DND-41 (cell line): ENCODE measurements at regions not wholly inside any gene's neighbourhood (a gene's known extent, or its start where the extent isn't known, plus 50 kb on each side); places are given as distances from the start of the nearest gene placed in this dataset.

Source experiments
- ATAC-seq: fragments of 200-7000 bp; cut with Tn5 transposase; 3 replicates; pipeline ENCODE4 v1.9.1; 2021; ENCODE audit warnings: low read depth; ENCODE audit not compliant: insufficient read depth
- DNase-seq: peaks from one replicate; pipeline ENCODE4 v3.0.0-alpha.2; 2020
- H2AFZ ChIP-seq: 2 replicates; pipeline ENCODE4 v1.6.0; 2012; ENCODE audit warnings: low read depth, low read length
- H3K27ac ChIP-seq: 2 replicates; pipeline ENCODE4 v1.5.1; 2012; ENCODE audit warnings: low read length, inconsistent platforms
- H3K27me3 ChIP-seq: fragments of 200-600 bp; sonication (generic); 2 replicates; pipeline ENCODE4 v1.6.0; 2012; ENCODE audit warnings: low read length, mild to moderate bottlenecking, inconsistent platforms; ENCODE audit not compliant: insufficient read depth, poor library complexity
- H3K36me3 ChIP-seq: 2 replicates; pipeline ENCODE4 v1.5.1; 2012; ENCODE audit warnings: low read length, inconsistent platforms; ENCODE audit not compliant: insufficient read depth
- H3K4me1 ChIP-seq: 2 replicates; pipeline ENCODE4 v1.5.1; 2012; ENCODE audit warnings: mild to moderate bottlenecking, low read length; ENCODE audit not compliant: insufficient read depth
- H3K4me2 ChIP-seq: 2 replicates; pipeline ENCODE4 v1.6.0; 2012; ENCODE audit warnings: mild to moderate bottlenecking, moderate library complexity, low read length, inconsistent platforms; ENCODE audit not compliant: insufficient read depth
- H3K4me3 ChIP-seq, 2 experiments: fragments of 200-600 bp in 1 of 2; shearing (Covaris generic) in 1 of 2; 2 replicates each; pipeline ENCODE4 v1.5.1; 2012 to 2016; ENCODE audit warnings: inconsistent platforms in 2 of 2, low read length in 2 of 2, mild to moderate bottlenecking in 2 of 2, low read depth in 1 of 2, moderate library complexity in 1 of 2
- H3K79me2 ChIP-seq: 2 replicates; pipeline ENCODE4 v1.6.0; 2012; ENCODE audit warnings: low read length, inconsistent platforms; ENCODE audit not compliant: insufficient read depth
- H3K9ac ChIP-seq: 2 replicates; pipeline ENCODE4 v1.6.0; 2012; ENCODE audit warnings: low read depth, mild to moderate bottlenecking, inconsistent platforms, low read length, moderate library complexity
- H3K9me3 ChIP-seq: 2 replicates; pipeline ENCODE4 v1.5.1; 2012; ENCODE audit warnings: low read length, moderate library complexity, mild to moderate bottlenecking, inconsistent platforms; ENCODE audit not compliant: insufficient read depth, severe bottlenecking
- H4K20me1 ChIP-seq: 2 replicates; pipeline ENCODE4 v1.6.0; 2012; ENCODE audit warnings: low read length; ENCODE audit not compliant: insufficient read depth
- CTCF ChIP-seq: IDR thresholded peaks from 2 replicates; pipeline ENCODE4 v1.5.1; 2012; ENCODE audit warnings: borderline replicate concordance, low read length, moderate library complexity, mild to moderate bottlenecking; ENCODE audit not compliant: poor library complexity, severe bottlenecking; ENCODE audit errors: extremely low read depth
- EZH2 ChIP-seq: IDR thresholded peaks from 3 replicates; pipeline ENCODE4 v1.6.1; 2012; ENCODE audit warnings: borderline replicate concordance, low read depth, mild to moderate bottlenecking, moderate library complexity, low read length, inconsistent platforms; ENCODE audit not compliant: severe bottlenecking

- no peaks in the 10 kb centered on the region for H3K9me3 ChIP-seq
- no peak overlapping the region for H2AFZ ChIP-seq
- no peak for ATAC-seq
- H3K27me3 ChIP-seq = no peaks in the 10 kb centered on the region
- H3K4me2 ChIP-seq = no peak overlapping the region
- H3K79me2 ChIP-seq = no peaks in the 10 kb centered on the region
- no peak for DNase-seq
- H3K4me1 ChIP-seq = no peaks in the 10 kb centered on the region; the same call in 1 of the 2 replicates
- H3K36me3 ChIP-seq = no peaks in the 10 kb centered on the region
- H3K4me3 ChIP-seq = no peak overlapping the region
- no peaks in the 10 kb centered on the region for H4K20me1 ChIP-seq
- TF ChIP-seq CTCF (no peak), EZH2 (no peak)
- no peak overlapping the region for H3K27ac ChIP-seq
- no peak overlapping the region for H3K9ac ChIP-seq
Observed at GRCh38 chr4:81807386-81807785, 335.7 kb upstream of the RASGEF1B start.

GRCh38 chr4:81806485-81806884, 334.8 kb upstream of the RASGEF1B start:
- H3K9ac ChIP-seq = no peak overlapping the region
- no peak for DNase-seq

GRCh38 chr4:81804849-81805248, 333.1 kb upstream of the RASGEF1B start:
- Histone ChIP-seq H3K9ac (no peak overlapping the region), H3K4me2 (no peak overlapping the region), H2AFZ (no peak overlapping the region), H3K27me3 (no peaks in the 10 kb centered on the region), H3K36me3 (no peaks in the 10 kb centered on the region), H3K9me3 (no peaks in the 10 kb centered on the region), H3K4me1 (no peaks in the 10 kb centered on the region; the same call in 1 of the 2 replicates), H3K27ac (no peak overlapping the region), H4K20me1 (no peaks in the 10 kb centered on the region), H3K79me2 (no peaks in the 10 kb centered on the region), H3K4me3 (no peak overlapping the region)
- no peak for DNase-seq
- ATAC-seq = no peak
- TF ChIP-seq EZH2 (no peak), CTCF (no peak)

More at GRCh38 chr4:81806485-81806884, 334.8 kb upstream of the RASGEF1B start:
- no peak overlapping the region for H3K4me3 ChIP-seq
- H3K4me2 ChIP-seq = no peak overlapping the region
- no peak overlapping the region for H2AFZ ChIP-seq
- H3K9me3 ChIP-seq = no peaks in the 10 kb centered on the region
- H4K20me1 ChIP-seq = no peaks in the 10 kb centered on the region
- no peaks in the 10 kb centered on the region for H3K27me3 ChIP-seq
- TF ChIP-seq EZH2 (no peak), CTCF (no peak)
- no peaks in the 10 kb centered on the region; the same call in 1 of the 2 replicates for H3K4me1 ChIP-seq
- no peaks in the 10 kb centered on the region for H3K36me3 ChIP-seq
- H3K27ac ChIP-seq = no peak overlapping the region
- H3K79me2 ChIP-seq = no peaks in the 10 kb centered on the region
- no peak for ATAC-seq
